GM21447 (cell line): ENCODE measurements at regions not wholly inside any gene's neighbourhood (a gene's known extent, or its start where the extent isn't known, plus 50 kb on each side); places are given as distances from the start of the nearest gene placed in this dataset.

Experiments
- ATAC-seq: cut with Tn5 transposase; IDR thresholded peaks from one replicate; pipeline ENCODE4 v1.9.1; 2021; ENCODE audit not compliant: unreplicated experiment

DNA sequence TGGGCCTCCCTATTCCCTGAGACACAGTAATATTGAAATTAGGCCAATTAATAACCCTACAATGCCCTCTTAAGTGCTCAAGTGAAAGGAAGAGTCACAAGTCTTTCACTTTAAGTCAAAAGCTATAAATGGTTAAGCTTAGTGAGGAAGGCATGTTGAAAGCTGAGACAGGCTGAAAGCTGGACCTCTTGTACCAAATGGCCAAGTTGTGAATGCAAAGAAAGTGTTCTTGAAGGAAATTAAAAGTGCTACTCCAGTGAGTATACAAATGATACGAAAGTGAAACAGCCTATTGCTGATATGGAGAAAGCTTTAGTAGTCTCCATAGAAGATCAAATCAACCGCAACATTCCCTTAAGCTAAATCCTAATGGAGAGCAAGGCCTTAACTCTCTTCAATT, 140.8 kb downstream of the PTCSC3 start:
- ATAC-seq: no peak

DNA sequence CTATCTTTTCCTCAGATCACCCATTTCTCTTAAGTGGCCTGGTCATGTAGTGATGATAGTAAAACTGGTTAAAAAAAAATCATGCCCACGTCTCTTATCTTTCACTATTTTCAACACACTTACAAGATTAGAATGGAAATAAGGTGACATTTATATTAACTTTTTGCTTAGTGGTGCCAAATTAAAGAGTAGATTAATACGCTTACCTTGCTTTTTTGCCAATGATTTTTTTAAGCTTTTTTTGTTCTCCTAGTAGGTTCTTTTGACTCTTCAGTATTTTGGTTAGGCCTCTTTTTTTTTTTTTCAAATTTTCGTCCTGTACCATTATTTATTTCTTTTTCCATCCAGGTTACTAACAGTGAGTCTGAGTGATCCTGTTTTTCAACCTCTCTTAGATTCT, 147.9 kb downstream of the PTCSC3 start:
- no peak for ATAC-seq

- no peak for ATAC-seq
These were observed 148.3 kb downstream of the PTCSC3 start for GRCh38 chr14:36028218-36028617.

GRCh38 chr14:36027354-36027753, 149.2 kb downstream of the PTCSC3 start:
- ATAC-seq: no peak

DNA sequence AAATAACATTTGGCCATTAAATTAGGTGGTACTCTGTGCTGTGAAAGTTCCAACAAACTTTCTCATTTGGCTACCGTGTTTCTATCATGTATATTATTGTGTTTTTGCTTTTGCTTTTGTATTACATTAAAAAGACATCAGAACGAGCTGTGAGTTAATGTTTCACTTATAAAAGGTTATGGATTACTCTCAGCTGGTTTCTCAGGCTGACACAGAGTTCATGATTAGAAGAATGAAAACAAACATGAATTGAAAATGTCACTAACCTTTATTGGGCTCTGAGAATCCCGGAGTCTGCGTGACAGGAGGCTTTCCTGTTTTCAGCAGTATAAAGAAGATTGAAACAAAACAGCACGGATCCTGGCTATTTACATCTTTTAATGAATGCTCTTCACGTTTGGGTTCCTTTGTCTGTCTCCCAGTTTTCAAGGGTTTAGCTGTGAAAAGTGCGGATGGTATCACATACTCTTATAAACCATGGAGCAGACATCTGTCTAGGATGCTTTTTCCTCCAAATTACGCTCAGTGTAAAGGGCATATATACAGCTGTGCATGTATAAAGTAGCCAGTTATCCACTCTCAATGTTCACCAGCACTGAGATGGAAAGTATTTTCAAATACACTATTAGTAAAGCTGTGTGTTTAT, 153.6 kb downstream of the PTCSC3 start:
- no peak for ATAC-seq

DNA sequence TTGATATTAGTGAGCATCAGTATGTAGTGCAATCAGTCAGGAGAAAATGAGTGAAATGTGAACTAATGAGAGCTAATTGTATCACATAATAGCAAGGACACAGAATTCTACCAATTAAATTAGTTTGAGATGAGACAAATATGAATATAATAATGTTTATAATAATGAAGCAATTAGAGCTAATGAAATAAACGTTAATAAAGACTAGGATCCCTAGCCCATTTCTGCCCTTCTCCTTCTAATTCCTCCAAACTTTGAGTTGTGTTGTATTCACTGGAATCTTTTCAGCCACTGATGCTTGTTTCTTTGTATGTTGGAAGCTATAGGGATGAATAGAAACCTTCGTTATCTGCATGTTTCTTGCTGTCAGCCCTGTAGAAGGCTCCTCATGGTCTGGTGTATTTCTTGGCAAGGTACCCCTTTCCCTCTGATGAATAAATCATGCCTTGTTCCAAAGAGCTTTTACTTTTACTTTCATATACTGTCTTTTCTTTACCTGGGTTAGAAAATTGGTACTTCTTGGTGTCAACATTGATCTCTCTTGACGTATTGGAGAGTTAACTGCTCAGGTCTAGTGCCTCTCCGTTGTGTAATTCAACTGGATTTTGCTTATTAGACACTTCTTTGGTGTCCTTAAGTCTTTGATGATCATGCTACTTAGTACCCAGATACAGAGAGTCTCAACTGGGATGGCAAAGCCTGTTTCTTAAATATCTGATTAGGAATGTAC, 154.8 kb downstream of the PTCSC3 start:
- no peak for ATAC-seq

- ATAC-seq: no peak
These were observed 155.5 kb downstream of the PTCSC3 start for GRCh38 chr14:36021030-36021422.

DNA sequence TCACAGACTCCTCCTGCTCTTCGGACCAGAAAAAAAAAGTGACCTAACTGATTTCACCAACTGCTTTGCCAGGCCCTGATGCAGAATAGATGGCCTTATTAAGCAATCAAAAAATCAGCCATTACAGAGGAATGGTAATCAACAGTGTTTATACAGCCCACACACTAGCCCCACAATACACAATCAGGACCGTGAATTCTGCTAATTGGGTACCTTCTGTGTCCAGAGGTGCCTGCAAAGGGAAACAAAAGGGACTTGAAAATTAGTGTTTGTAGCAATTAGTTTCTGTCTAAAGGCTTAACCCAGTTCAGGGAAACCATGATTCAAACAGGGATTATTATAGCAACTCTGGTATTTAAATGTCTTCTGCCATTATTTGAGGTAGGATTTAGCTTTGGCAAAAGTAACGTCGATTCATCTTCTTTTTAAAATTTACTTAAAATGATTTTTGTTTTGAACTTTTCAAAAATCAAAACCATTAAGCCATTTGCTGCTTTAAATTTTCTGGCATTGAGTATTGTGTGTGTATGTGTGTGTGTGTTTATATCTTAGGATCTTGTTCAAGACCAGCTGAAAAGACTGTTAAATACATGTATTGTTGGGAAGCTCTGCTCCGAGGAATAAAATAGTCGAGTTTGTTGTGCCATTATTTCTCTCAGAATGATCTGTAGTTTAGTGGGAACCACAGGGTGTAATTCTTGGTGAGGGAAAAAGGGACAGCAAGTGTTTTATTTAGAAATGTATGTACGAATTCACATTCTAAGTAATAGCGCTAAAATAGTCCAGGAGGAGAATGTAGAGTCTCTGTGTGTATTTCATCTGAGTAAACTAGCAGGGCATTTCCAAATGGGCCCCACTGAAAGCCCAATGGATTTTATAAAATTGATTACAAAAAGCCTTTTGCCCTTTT, 156.1 kb downstream of the PTCSC3 start:
- no peak for ATAC-seq

- ATAC-seq: no peak
These were observed 157.4 kb downstream of the PTCSC3 start for GRCh38 chr14:36019126-36019525.

- no peak for ATAC-seq
These were observed 162.3 kb downstream of the PTCSC3 start for GRCh38 chr14:36014236-36014635.

- no peak for ATAC-seq
These were observed 163.0 kb downstream of the PTCSC3 start for GRCh38 chr14:36013483-36013882.

GRCh38 chr14:36012621-36013020, 163.9 kb downstream of the PTCSC3 start:
- no peak for ATAC-seq

DNA sequence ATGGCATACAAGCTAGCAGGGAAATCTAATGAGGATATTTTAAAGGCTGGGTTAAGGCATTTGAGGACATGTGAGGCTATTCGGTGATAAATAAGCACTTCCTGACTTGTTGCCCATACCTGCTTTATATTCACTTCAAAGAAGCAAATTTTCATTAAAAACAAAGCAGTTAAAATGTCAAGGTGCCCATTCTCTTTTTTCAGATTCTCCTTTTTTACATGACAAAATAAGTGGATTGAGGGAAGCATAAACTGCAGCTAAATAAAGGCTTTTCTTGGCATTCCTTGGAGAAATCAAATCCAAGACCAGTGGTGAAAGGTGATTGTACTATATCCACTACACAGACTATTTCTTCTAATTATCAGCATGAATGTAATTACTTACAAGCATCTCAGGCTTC, 166.9 kb downstream of the PTCSC3 start:
- no peak for ATAC-seq

DNA sequence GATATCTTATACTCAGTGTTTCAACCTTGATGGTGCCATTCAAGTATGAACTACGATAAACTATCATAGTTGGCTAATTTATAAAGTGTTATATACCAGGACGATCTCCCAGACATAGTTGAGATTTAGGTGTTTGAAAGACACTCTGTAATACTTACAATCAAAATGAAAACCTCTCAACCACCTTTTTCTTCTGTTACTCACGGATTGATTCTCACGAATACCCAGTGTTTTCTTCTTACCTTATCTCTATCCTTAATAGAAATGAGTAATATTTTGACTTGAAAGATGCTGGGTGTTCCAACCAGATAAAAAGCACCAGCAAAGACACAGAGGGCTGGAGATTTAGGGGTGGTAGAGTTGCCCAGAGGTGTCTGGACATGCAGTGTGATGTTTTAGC, 169.9 kb downstream of the PTCSC3 start:
- ATAC-seq: no peak

- ATAC-seq: no peak
These were observed 170.9 kb downstream of the PTCSC3 start for GRCh38 chr14:36005670-36006069.

- ATAC-seq: no peak
These were observed 174.6 kb downstream of the PTCSC3 start for GRCh38 chr14:36001936-36002335.

GRCh38 chr14:35999294-35999693, 173.2 kb downstream of the BRMS1L start:
- no peak for ATAC-seq

DNA sequence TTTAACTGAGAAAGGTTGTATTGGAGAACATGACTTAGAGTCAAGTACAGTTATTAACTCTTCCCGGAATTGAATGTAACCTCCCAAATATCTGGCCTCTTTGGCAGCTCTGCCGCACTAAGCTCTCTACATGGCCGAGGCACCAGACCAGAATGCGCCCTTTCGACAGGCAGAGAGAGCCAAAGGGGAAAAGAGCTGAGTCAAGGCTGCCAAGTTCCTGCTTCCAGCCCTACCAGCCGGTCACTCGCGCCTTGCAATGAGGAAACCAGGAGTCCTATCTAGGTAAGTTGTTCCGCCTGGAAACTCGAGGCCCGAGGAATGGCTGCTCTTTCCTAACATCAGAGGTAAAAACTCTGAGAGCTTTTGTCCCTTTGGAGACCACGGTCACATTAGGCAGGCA, 172.2 kb downstream of the BRMS1L start:
- ATAC-seq: no peak

DNA sequence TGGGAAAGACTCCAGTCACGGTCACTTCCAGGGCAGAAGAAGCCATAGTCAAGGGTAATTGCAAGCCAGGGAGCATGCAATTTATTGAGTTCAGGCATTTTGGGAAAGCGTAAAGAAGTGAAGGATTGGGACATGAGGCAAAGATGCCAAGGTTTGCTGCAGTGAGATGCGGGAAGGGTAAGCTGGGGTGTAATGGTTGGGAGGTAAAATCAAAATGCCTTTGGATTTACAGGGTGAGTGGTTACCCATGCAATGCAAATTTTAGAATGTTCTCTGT, 167.5 kb downstream of the BRMS1L start:
- no peak for ATAC-seq

- ATAC-seq: no peak
These were observed 166.9 kb downstream of the BRMS1L start for GRCh38 chr14:35992816-35993683.

- no peak for ATAC-seq
These were observed 165.2 kb downstream of the BRMS1L start for GRCh38 chr14:35991356-35991755.
